GM20000 (cell line): ENCODE measurements at regions not wholly inside any gene's neighbourhood (a gene's known extent, or its start where the extent isn't known, plus 50 kb on each side); places are given as distances from the start of the nearest gene placed in this dataset.

Experiments
- DNase-seq: peaks from one replicate; pipeline ENCODE4 v3.0.0; 2012; ENCODE audit warnings: low spot score
- CTCF ChIP-seq: IDR thresholded peaks from 2 replicates; pipeline ENCODE4 v1.5.1; 2012; ENCODE audit warnings: mild to moderate bottlenecking, control low read depth; ENCODE audit errors: extremely low read depth, missing control alignments

- DNase-seq, result no peak
- no peak for TF ChIP-seq CTCF
Observed at GRCh38 chr9:33742051-33742450, 53.3 kb upstream of the PRSS3 start.

- no peak for DNase-seq
- TF ChIP-seq CTCF, result no peak
Observed at GRCh38 chr9:33742519-33742918, 52.8 kb upstream of the PRSS3 start.
